Gastrocnemius medialis (tissue), 4 donors: ENCODE measurements at regions not wholly inside any gene's neighbourhood (a gene's known extent, or its start where the extent isn't known, plus 50 kb on each side); places are given as distances from the start of the nearest gene placed in this dataset.

Experiments
- POLR2A ChIP-seq, 2 donors: fragments of 450-650 bp; IDR thresholded peaks; one replicate each; pipeline ENCODE4 v1.6.1; 2017; ENCODE audit warnings: antibody characterized with exemption in 2 of 2, mild to moderate bottlenecking in 2 of 2, moderate library complexity in 2 of 2
- TF ChIP-seq, protein P1 (sequence below), 5 experiments: fragments of 450-650 bp in 3 of 5; fragments of 200-600 bp in 2 of 5; sonication (generic) in 2 of 5; IDR thresholded peaks in 4 of 5; conservative IDR thresholded peaks in 1 of 5; 1 replicate in 4 of 5; 2 replicates in 1 of 5; pipeline ENCODE4 v1.5.1; 2016 to 2019; ENCODE audit warnings: antibody characterized with exemption in 5 of 5, mild to moderate bottlenecking in 3 of 5, moderate library complexity in 3 of 5

DNA sequence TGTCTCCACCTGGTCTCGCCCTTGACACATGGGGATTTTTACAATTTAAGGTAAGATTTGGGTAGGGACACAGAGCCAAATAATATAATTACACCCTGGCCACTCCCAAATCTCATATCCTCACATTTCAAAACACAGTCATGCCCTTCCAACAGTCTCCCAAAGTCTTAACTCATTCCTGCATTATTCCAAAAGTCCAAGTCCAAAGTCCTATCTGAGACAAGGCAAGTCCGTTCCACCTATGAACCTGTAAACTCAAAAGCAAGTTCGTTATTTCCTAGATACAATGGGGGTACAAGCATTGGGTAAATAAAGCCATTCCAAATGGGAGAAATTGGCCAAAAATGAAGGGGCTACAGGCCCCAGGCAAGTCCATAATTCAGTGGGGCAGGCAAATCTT is 380.8 kb downstream of the CXXC4 start:
- TF ChIP-seq, protein P1, sequence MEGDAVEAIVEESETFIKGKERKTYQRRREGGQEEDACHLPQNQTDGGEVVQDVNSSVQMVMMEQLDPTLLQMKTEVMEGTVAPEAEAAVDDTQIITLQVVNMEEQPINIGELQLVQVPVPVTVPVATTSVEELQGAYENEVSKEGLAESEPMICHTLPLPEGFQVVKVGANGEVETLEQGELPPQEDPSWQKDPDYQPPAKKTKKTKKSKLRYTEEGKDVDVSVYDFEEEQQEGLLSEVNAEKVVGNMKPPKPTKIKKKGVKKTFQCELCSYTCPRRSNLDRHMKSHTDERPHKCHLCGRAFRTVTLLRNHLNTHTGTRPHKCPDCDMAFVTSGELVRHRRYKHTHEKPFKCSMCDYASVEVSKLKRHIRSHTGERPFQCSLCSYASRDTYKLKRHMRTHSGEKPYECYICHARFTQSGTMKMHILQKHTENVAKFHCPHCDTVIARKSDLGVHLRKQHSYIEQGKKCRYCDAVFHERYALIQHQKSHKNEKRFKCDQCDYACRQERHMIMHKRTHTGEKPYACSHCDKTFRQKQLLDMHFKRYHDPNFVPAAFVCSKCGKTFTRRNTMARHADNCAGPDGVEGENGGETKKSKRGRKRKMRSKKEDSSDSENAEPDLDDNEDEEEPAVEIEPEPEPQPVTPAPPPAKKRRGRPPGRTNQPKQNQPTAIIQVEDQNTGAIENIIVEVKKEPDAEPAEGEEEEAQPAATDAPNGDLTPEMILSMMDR (IDR thresholded peaks at IDR 0.05 in 4 of 5, conservative IDR thresholded peaks at IDR 0.05 in 1 of 5) = no peak
- no peak for TF ChIP-seq POLR2A (IDR thresholded peaks at IDR 0.05)
